SU-DHL-6 (cell line): ENCODE measurements at regions not wholly inside any gene's neighbourhood (a gene's known extent, or its start where the extent isn't known, plus 50 kb on each side); places are given as distances from the start of the nearest gene placed in this dataset.

ENCODE experiments used
- H2AFZ ChIP-seq: fragments of 200-600 bp; sonication (generic); 2 replicates; pipeline ENCODE4 v1.6.1; 2014; ENCODE audit warnings: low read depth, mild to moderate bottlenecking, moderate library complexity, mixed read lengths, antibody characterized with exemption, low read length; ENCODE audit not compliant: severe bottlenecking
- H3F3A ChIP-seq: fragments of 200-600 bp; shearing (Covaris generic); 2 replicates; pipeline ENCODE4 v1.6.0; 2016; ENCODE audit warnings: antibody characterized with exemption, mild to moderate bottlenecking; ENCODE audit not compliant: insufficient read depth
- H3K27ac ChIP-seq: fragments of 200-600 bp; sonication (generic); 2 replicates; pipeline ENCODE4 v1.5.1; 2016; ENCODE audit warnings: low read depth, mild to moderate bottlenecking, low read length, moderate library complexity, mixed read lengths
- H3K27me3 ChIP-seq: fragments of 200-600 bp; sonication (generic), shearing (Covaris generic); 2 replicates; pipeline ENCODE4 v1.6.0; 2014; ENCODE audit warnings: mild to moderate bottlenecking, low read length
- H3K36me3 ChIP-seq: fragments of 200-600 bp; sonication (generic); 2 replicates; pipeline ENCODE4 v1.6.1; 2014; ENCODE audit warnings: mild to moderate bottlenecking, low read length, mixed read lengths
- H3K4me2 ChIP-seq: fragments of 300-600, 200-600 bp; shearing (Covaris generic), sonication (generic); 2 replicates; pipeline ENCODE4 v1.6.0; 2014; ENCODE audit warnings: low read length, low read depth, mild to moderate bottlenecking; ENCODE audit not compliant: poor library complexity, severe bottlenecking
- H3K4me3 ChIP-seq: fragments of 200-600 bp; sonication (generic); 2 replicates; pipeline ENCODE4 v1.5.1; 2014; ENCODE audit warnings: antibody characterized with exemption, low read length, mild to moderate bottlenecking, mixed read lengths; ENCODE audit not compliant: insufficient read depth, poor library complexity, severe bottlenecking
- H3K79me2 ChIP-seq: fragments of 200-600 bp; sonication (generic); 2 replicates; pipeline ENCODE4 v1.6.1; 2014; ENCODE audit warnings: mild to moderate bottlenecking, low read length, moderate library complexity; ENCODE audit not compliant: insufficient read depth
- H3K9ac ChIP-seq: fragments of 200-600 bp; sonication (generic); 2 replicates; pipeline ENCODE4 v1.7.0; 2014; ENCODE audit warnings: mild to moderate bottlenecking, low read length
- H3K9me2 ChIP-seq: fragments of 200-600 bp; sonication (generic); replicated peaks from 2 replicates; pipeline ENCODE4 v1.6.1; 2014; ENCODE audit warnings: low read length; ENCODE audit not compliant: insufficient read depth
- H3K9me3 ChIP-seq: fragments of 200-600 bp; sonication (generic); 2 replicates; pipeline ENCODE4 v1.6.1; 2014; ENCODE audit warnings: low read length, mixed read lengths; ENCODE audit not compliant: insufficient read depth
- H4K20me1 ChIP-seq: fragments of 200-600 bp; sonication (generic); 2 replicates; pipeline ENCODE4 v1.6.1; 2014; ENCODE audit warnings: low read depth, mild to moderate bottlenecking, antibody characterized with exemption, low read length, moderate library complexity, mixed read lengths
- CTCF ChIP-seq: fragments of 200-600 bp; sonication (generic); IDR thresholded peaks from one replicate; pipeline ENCODE4 v1.5.1; 2017; ENCODE audit warnings: antibody characterized with exemption, mild to moderate bottlenecking, low read length, moderate library complexity; ENCODE audit not compliant: insufficient read depth, poor library complexity, severe bottlenecking
- EZH2phosphoT487 ChIP-seq: fragments of 200-600 bp; sonication (generic), shearing (Covaris generic); conservative IDR thresholded peaks from 2 replicates; pipeline ENCODE4 v1.6.1; 2018; ENCODE audit warnings: mild to moderate bottlenecking, antibody characterized with exemption, low read length, moderate library complexity, mixed read lengths

GRCh38 chr13:75947448-75947847 lies 311.3 kb downstream of the LMO7 start:
- Histone ChIP-seq H3K4me2 (no peak overlapping the region), H3K79me2 (no peaks in the 10 kb centered on the region), H2AFZ (no peak overlapping the region), H4K20me1 (no peaks in the 10 kb centered on the region), H3F3A (no peaks in the 10 kb centered on the region), H3K9me2 (no peaks in the 10 kb centered on the region), H3K27ac (no peak overlapping the region), H3K9me3 (no peaks in the 10 kb centered on the region), H3K27me3 (no peaks in the 10 kb centered on the region), H3K36me3 (no peaks in the 10 kb centered on the region), H3K9ac (no peak overlapping the region), H3K4me3 (no peak overlapping the region)
- no peak for TF ChIP-seq CTCF
- TF ChIP-seq EZH2phosphoT487: no peak

- Histone ChIP-seq H3K4me2 (no peak overlapping the region), H2AFZ (no peak overlapping the region), H3K27me3 (no peaks in the 10 kb centered on the region), H3K9me2 (no peaks in the 10 kb centered on the region), H3K36me3 (no peaks in the 10 kb centered on the region), H3K9me3 (no peaks in the 10 kb centered on the region), H3K27ac (no peak overlapping the region), H3F3A (no peaks in the 10 kb centered on the region), H3K4me3 (no peak overlapping the region), H3K9ac (no peak overlapping the region), H3K79me2 (no peaks in the 10 kb centered on the region), H4K20me1 (no peaks in the 10 kb centered on the region)
- no peak for TF ChIP-seq CTCF
- no peak for TF ChIP-seq EZH2phosphoT487
These were observed 310.6 kb downstream of the LMO7 start for GRCh38 chr13:75946536-75947284.

- H3K4me2 ChIP-seq: no peak overlapping the region
- TF ChIP-seq EZH2phosphoT487: no peak
- TF ChIP-seq CTCF: no peak
These were observed 309.8 kb downstream of the LMO7 start for GRCh38 chr13:75945841-75946482.

More at GRCh38 chr13:75945841-75946482, 309.8 kb downstream of the LMO7 start:
- Histone ChIP-seq H3F3A (no peaks in the 10 kb centered on the region), H3K9ac (no peak overlapping the region), H4K20me1 (no peaks in the 10 kb centered on the region), H3K36me3 (no peaks in the 10 kb centered on the region), H3K4me3 (no peak overlapping the region), H3K27me3 (no peaks in the 10 kb centered on the region), H3K9me3 (no peaks in the 10 kb centered on the region), H3K79me2 (no peaks in the 10 kb centered on the region), H3K27ac (no peak overlapping the region), H3K9me2 (no peaks in the 10 kb centered on the region), H2AFZ (no peak overlapping the region)
